ENCODE measurements at regions not wholly inside any gene's neighbourhood (a gene's known extent, or its start where the extent isn't known, plus 50 kb on each side); places are given as distances from the start of the nearest gene placed in this dataset.

GRCh38 chr13:56299650-56300049 is 841.1 kb upstream of the PRR20A start:
- Histone ChIP-seq H3K36me3 (no peaks in the 10 kb centered on the region), H3K27me3 (no peaks in the 10 kb centered on the region), H3K4me3 (no peak overlapping the region), H3K9me3 (no peaks in the 10 kb centered on the region), H3K27ac (no peak overlapping the region), H3K4me1 (no peaks in the 10 kb centered on the region)
- DNase-seq = no peak
- no peak for TF ChIP-seq POLR2AphosphoS5 (IDR thresholded peaks at IDR 0.05)
- TF ChIP-seq EP300 (IDR thresholded peaks at IDR 0.05) = no peak
- TF ChIP-seq CTCF (IDR thresholded peaks at IDR 0.05) = no peak
- intact Hi-C loops (cut with DNase I) = no loop called here

- Histone ChIP-seq H3K9me3 (peaks cover 0 to 3% (median 0%) of the 10 kb centered on the region in 4 donors), H3K27ac (no peak overlapping the region), H3K27me3 (no peaks in the 10 kb centered on the region), H3K36me3 (no peaks in the 10 kb centered on the region), H3K4me3 (no peak overlapping the region), H3K4me1 (no peaks in the 10 kb centered on the region)
- TF ChIP-seq POLR2AphosphoS5 (IDR thresholded peaks at IDR 0.05) (no peak), EP300 (IDR thresholded peaks at IDR 0.05) (no peak), CTCF (IDR thresholded peaks at IDR 0.05) (no peak), POLR2A (IDR thresholded peaks at IDR 0.05) (no peak)
- intact Hi-C loops (cut with DNase I) = no loop called here
- DNase-seq = no peak
- 48 to 63% methylated on average over 3 of the region's 3 CpGs for WGBS, 2 donors
These were observed 826.0 kb upstream of the PRR20A start for GRCh38 chr13:56314765-56315164.

GRCh38 chr13:56317841-56318240 is 822.9 kb upstream of the PRR20A start:
- WGBS, 2 donors = 96 to 98% methylated on average over 2 of the region's 2 CpGs
- Histone ChIP-seq H3K27ac (no peak overlapping the region), H3K9me3 (peaks cover 0 to 3% (median 0%) of the 10 kb centered on the region in 4 donors), H3K36me3 (no peaks in the 10 kb centered on the region), H3K27me3 (no peaks in the 10 kb centered on the region), H3K4me1 (no peaks in the 10 kb centered on the region), H3K4me3 (no peak overlapping the region)
- intact Hi-C loops (cut with DNase I) = no loop called here
- DNase-seq = no peak
- TF ChIP-seq POLR2AphosphoS5 (IDR thresholded peaks at IDR 0.05) = no peak
- TF ChIP-seq CTCF (IDR thresholded peaks at IDR 0.05) = no peak
- no peak for TF ChIP-seq POLR2A (IDR thresholded peaks at IDR 0.05)
- TF ChIP-seq EP300 (IDR thresholded peaks at IDR 0.05) = no peak

GRCh38 chr13:56332671-56333070 is 808.0 kb upstream of the PRR20A start:
- no peaks in the 10 kb centered on the region for H3K4me1 ChIP-seq
- no peak for TF ChIP-seq EP300 (IDR thresholded peaks at IDR 0.05)
- TF ChIP-seq POLR2AphosphoS5 (IDR thresholded peaks at IDR 0.05) = no peak
- no peak for TF ChIP-seq POLR2A (IDR thresholded peaks at IDR 0.05)
- TF ChIP-seq CTCF (IDR thresholded peaks at IDR 0.05) = no peak
- H3K27ac ChIP-seq = no peak overlapping the region
- no peaks in the 10 kb centered on the region for H3K27me3 ChIP-seq
- H3K9me3 ChIP-seq = no peaks in the 10 kb centered on the region
- DNase-seq = no peak
- no peaks in the 10 kb centered on the region for H3K36me3 ChIP-seq
- intact Hi-C loops (cut with DNase I) = no loop called here
- no peak overlapping the region for H3K4me3 ChIP-seq

GRCh38 chr13:56335775-56336174 is 804.9 kb upstream of the PRR20A start:
- no peak for DNase-seq
- TF ChIP-seq CTCF (IDR thresholded peaks at IDR 0.05) (no peak), EP300 (IDR thresholded peaks at IDR 0.05) (no peak), POLR2AphosphoS5 (IDR thresholded peaks at IDR 0.05) (no peak)
- WGBS, 2 donors = 86 to 92% methylated on average over 1 of the region's 1 CpG
- H3K4me1 ChIP-seq = no peaks in the 10 kb centered on the region
- H3K36me3 ChIP-seq = no peaks in the 10 kb centered on the region
- intact Hi-C loops (cut with DNase I) = no loop called here
- H3K9me3 ChIP-seq = no peaks in the 10 kb centered on the region
- no peak overlapping the region for H3K27ac ChIP-seq
- H3K4me3 ChIP-seq = no peak overlapping the region
- H3K27me3 ChIP-seq = no peaks in the 10 kb centered on the region

Data from sigmoid colon (tissue), 6 donors.